NCI-H1048 (cell line): ENCODE measurements at regions not wholly inside any gene's neighbourhood (a gene's known extent, or its start where the extent isn't known, plus 50 kb on each side); places are given as distances from the start of the nearest gene placed in this dataset.

Experiments used
- DNase-seq: peaks from one replicate; lab custom pipeline; 2025; lab: John Stamatoyannopoulos, UW

DNA sequence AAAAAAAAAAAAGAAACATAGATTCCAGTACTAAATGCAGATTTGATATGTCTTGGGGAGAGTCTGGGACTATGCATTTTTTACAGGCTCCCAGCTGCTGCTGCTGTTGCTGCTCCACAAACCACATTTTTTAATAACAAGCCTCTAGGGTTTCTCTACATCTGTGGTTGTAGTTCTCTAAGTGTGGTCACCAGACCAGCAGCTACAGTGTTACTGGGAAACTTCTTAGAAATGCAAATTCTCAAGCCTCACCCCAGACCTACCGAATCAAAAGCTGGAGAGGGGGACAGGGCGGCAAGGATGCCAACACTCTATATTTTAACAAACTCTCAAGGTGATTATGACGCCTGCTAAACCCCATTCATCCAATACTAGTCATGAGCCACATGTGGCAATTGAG is 293.4 kb upstream of the PTGER4 start:
- DNase-seq = no peak

DNA sequence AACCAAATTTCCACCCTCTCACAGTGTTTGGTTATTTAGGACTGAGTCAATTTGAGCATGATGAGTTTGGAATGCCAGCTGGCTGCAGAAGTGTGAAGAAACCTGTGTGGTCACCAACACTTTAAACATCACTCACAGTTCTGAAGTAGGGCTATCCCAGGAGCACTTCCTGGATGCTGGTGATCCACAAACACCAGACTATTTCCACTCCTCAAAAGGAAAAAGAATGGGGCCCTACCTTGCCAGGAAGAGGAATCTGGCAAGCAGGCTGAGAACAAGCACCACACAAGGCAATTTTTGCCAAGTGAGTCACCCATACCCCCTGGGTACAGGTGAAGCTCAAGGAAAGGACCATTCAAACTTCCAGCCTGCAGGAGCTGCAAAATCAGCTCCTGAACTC is 294.2 kb upstream of the PTGER4 start:
- no peak for DNase-seq

DNA sequence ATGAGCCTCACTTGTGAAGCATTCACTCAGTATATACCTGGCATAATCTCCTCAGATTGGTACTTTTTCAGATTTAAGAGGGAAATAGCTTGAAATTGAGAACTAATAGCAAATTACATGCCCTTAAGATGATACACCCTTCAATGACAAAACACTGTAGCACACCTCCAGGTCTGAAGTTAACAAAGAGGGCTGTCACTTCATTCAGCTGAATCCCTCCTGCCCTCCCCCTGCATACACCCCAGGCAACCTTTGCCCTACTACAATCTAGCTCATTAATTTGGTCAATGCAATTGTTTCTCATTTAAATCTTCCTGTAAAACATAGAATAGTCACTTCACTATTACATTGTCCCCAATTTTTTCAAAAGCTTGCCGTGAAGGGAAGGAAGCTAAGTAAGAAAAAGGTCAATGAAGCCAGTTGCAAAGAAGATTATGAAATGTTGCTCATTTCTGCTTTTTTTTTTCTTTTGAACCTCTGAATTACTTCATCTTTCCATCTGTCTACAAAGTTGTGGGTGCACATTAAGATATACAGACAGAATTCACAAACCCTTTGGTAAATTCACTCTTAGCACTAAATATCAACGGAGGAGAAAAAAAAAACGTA is 294.8 kb upstream of the PTGER4 start:
- no peak for DNase-seq

GRCh38 chr5:40383749-40384651 is 295.7 kb upstream of the PTGER4 start:
- DNase-seq = peak; percentile 2

GRCh38 chr5:40381676-40382363 is 297.9 kb upstream of the PTGER4 start:
- DNase-seq = no peak

- DNase-seq = no peak
Observed at GRCh38 chr5:40381016-40381415, 298.7 kb upstream of the PTGER4 start.

GRCh38 chr5:40378396-40379177 is 301.1 kb upstream of the PTGER4 start:
- DNase-seq = no peak

- DNase-seq = no peak
Observed at GRCh38 chr5:40376566-40376965, 303.1 kb upstream of the PTGER4 start.

DNA sequence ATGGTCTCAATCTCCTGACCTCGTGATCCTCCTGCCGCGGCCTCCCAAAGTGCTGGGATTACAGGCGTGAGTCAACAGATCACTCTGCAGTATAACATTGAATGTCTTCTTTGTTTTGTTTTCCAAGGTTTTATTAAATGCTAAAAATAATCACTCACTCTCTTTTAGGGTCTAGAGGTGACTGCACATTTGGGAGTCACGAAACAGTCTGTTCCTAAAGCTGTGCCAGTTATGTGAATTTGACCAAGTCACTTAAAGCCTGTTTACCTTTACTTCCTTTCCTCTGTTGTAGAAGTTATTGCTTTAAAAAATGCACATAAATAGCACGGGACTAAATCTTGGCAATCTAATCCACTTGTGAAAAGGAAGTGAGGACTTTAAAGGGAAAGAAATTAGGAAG is 304.9 kb upstream of the PTGER4 start:
- DNase-seq = no peak

- no peak for DNase-seq
Observed at GRCh38 chr5:40368200-40368599, 311.5 kb upstream of the PTGER4 start.

GRCh38 chr5:40367255-40367654 is 312.5 kb upstream of the PTGER4 start:
- no peak for DNase-seq

- no peak for DNase-seq
Observed at GRCh38 chr5:40365342-40366330, 314.1 kb upstream of the PTGER4 start.

DNA sequence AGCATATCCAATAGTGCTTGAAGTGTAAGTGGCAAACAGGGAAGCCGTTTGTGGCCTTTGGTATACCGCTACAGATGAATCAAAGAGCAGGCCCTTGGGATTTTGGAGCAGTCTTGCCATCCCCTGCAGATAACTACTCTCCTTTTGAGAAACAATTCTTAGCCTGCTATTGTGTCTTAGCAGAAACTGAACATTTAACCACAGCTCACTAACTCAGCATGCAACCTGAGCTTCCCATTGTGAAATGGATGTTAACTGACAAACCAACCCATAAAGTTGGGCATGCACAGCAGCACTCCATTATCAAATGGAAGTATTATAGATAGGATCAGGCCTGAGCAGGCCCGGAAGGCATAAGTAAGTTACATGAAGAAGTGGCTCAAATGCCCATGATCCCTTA is 315.3 kb upstream of the PTGER4 start:
- DNase-seq = no peak

GRCh38 chr5:40361378-40361777 is 318.3 kb upstream of the PTGER4 start:
- DNase-seq = no peak

GRCh38 chr5:40360685-40361084 is 319.0 kb upstream of the PTGER4 start:
- no peak for DNase-seq

GRCh38 chr5:40359832-40360231 is 319.9 kb upstream of the PTGER4 start:
- no peak for DNase-seq

- DNase-seq = no peak
Observed at GRCh38 chr5:40359093-40359492, 320.6 kb upstream of the PTGER4 start.

- no peak for DNase-seq
Observed at GRCh38 chr5:40356248-40356647, 323.5 kb upstream of the PTGER4 start.

GRCh38 chr5:40355846-40356245 is 323.9 kb upstream of the PTGER4 start:
- DNase-seq = no peak

DNA sequence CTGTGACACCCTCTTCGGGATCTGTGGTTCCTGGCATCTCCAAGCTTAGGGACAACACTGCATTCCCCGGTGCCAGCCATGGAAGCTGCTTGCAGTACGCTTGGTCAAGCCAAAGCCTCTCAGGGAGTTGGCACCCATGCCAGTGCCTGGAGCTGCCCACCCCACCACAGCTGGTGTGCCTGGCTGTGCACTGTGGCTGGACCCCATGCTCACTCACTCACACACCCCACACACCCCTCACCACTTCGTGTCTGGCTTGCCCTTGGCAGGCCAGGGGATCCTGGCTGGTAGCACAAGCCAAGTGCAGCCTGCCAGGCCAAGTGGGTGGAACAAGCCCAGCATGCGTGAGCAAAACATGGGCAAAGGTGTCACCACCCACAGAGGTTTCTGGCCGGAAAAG is 324.5 kb upstream of the PTGER4 start:
- no peak for DNase-seq

DNA sequence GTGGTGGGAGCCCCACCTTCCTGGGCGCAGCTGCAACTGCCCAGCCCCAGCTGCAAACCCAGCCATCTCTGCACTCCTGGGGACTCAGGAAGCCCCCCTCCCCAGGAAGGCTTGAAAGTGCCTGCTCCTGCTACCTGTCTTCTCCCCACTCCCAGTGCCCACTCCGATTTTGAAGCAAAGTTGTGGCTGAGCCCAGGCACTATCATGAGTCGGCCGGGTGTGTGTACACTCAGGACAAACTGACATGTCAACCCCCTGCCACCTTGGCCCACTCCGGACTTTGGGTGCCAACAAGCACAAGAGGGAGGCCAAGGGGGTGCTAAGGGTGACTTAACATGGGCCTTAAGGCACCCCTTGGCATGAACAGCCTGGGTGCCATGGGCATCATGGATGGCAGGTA is 325.5 kb upstream of the PTGER4 start:
- DNase-seq = no peak
